GM06990 (cell line): ENCODE measurements at regions not wholly inside any gene's neighbourhood (a gene's known extent, or its start where the extent isn't known, plus 50 kb on each side); places are given as distances from the start of the nearest gene placed in this dataset.

Experiments used
- DNase-seq: peaks from one replicate; pipeline ENCODE4 v3.0.0-alpha.2; 2011; ENCODE audit not compliant: insufficient read length; ENCODE audit errors: extremely low read depth
- H3K27me3 ChIP-seq: replicated peaks from 2 replicates; pipeline ENCODE4 v1.6.0; 2011; ENCODE audit warnings: low read length; ENCODE audit not compliant: control insufficient read depth, insufficient read depth
- H3K36me3 ChIP-seq: 2 replicates; pipeline ENCODE4 v1.5.1; 2011; ENCODE audit warnings: low read length; ENCODE audit not compliant: control insufficient read depth, insufficient read depth
- H3K4me3 ChIP-seq: replicated peaks from 2 replicates; pipeline ENCODE4 v1.5.1; 2011; ENCODE audit warnings: low read depth, mild to moderate bottlenecking, control low read depth, low read length
- CTCF ChIP-seq: IDR thresholded peaks from 2 replicates; pipeline ENCODE4 v1.5.1; 2011; ENCODE audit warnings: low read length, control low read depth, mild to moderate bottlenecking, inconsistent platforms; ENCODE audit not compliant: insufficient read depth, poor library complexity, severe bottlenecking

GRCh38 chr3:13262493-13263211, 157.5 kb downstream of the NUP210 start:
- Histone ChIP-seq H3K36me3 (no peaks in the 10 kb centered on the region), H3K27me3 (peaks cover 3% of the 10 kb centered on the region), H3K4me3 (no peak overlapping the region)
- DNase-seq = no peak
- no peak for TF ChIP-seq CTCF

- H3K36me3 ChIP-seq = no peaks in the 10 kb centered on the region
- peaks cover 3% of the 10 kb centered on the region for H3K27me3 ChIP-seq
- TF ChIP-seq CTCF = no peak
- H3K4me3 ChIP-seq = no peak overlapping the region
- DNase-seq = no peak
Observed at GRCh38 chr3:13261892-13262291, 158.2 kb downstream of the NUP210 start.

GRCh38 chr3:13261104-13261830, 158.9 kb downstream of the NUP210 start:
- no peaks in the 10 kb centered on the region for H3K36me3 ChIP-seq
- H3K4me3 ChIP-seq = no peak overlapping the region
- TF ChIP-seq CTCF = no peak
- no peak for DNase-seq
- H3K27me3 ChIP-seq = peaks cover 3% of the 10 kb centered on the region

- peaks cover 3% of the 10 kb centered on the region for H3K27me3 ChIP-seq
- no peak overlapping the region for H3K4me3 ChIP-seq
- no peaks in the 10 kb centered on the region for H3K36me3 ChIP-seq
- peak; percentile 21 for TF ChIP-seq CTCF
- DNase-seq = no peak
Observed at GRCh38 chr3:13260259-13261103, 159.6 kb downstream of the NUP210 start.

GRCh38 chr3:13259831-13260230, 160.3 kb downstream of the NUP210 start:
- Histone ChIP-seq H3K36me3 (no peaks in the 10 kb centered on the region), H3K27me3 (peaks cover 3% of the 10 kb centered on the region), H3K4me3 (no peak overlapping the region)
- no peak for DNase-seq
- no peak for TF ChIP-seq CTCF
